ENCODE measurements at regions not wholly inside any gene's neighbourhood (a gene's known extent, or its start where the extent isn't known, plus 50 kb on each side); places are given as distances from the start of the nearest gene placed in this dataset.
"Not testable (repeated sequence)": the region's sequence is repeated elsewhere in the genome, so short reads cannot be mapped to it uniquely, and the experiment has no call there.

DNA sequence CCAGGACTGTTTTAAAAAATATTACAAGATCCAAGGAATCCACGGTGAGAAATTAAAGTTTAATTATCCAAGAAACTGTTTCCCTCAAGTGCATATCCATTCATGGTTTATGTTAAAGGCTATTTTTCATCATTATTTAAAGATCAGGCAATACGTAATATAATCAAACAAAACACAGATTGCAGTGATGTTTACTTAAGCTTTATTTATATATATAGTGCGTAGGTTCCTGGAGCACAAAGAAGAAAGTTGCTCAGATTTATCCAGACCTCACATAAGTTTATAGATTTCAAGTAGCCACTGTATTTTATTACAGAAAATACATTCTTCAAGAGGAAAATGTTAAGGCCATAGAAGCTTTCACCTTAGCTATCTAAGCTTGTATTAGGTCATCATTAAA lies 210.0 kb upstream of the KLF14 start:
- no peak for DNase-seq (ENCODE audit: low read depth)

DNA sequence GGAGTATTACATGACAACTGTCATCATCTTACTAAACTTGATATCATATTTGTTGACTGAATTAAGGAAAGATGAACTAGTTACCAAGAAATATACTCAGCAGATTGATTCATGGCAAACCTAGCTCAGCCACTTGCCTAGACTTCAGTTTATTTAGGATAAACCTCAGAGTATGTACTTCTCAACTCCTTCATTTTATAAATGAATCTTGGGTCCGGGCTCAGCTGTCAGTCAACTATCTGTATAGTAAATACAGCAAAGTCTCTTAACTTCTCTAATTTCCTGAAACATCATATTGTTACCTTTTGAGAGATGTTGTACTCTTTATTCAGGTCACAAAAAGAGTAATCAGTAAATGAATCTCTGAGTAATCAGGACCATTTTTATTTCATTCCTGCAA lies 211.0 kb upstream of the KLF14 start:
- DNase-seq (ENCODE audit: low read depth), result no peak

- no peak for DNase-seq (ENCODE audit: low read depth)
These were observed 211.4 kb upstream of the KLF14 start for GRCh38 chr7:130945411-130945811.

DNA sequence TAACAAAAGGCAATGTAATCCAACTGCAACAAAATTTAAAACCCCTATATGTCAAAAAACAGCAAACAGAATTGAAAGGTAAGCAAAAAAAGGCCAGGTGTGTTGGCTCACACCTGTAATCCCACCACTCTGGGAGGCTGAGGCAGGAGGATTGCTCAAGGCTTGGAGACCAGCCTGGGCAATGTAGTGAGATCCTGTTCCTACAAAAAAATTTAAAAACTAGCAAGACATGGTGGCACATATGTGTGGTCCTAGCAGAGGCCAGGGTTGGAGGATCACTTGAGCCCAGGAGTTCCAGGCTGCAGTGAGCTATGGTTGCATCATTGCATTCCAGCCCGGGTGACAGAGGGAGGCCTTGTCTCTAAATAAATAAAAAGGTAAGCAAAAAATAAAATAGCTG lies 212.1 kb upstream of the KLF14 start:
- DNase-seq (ENCODE audit: low read depth), result no peak

DNA sequence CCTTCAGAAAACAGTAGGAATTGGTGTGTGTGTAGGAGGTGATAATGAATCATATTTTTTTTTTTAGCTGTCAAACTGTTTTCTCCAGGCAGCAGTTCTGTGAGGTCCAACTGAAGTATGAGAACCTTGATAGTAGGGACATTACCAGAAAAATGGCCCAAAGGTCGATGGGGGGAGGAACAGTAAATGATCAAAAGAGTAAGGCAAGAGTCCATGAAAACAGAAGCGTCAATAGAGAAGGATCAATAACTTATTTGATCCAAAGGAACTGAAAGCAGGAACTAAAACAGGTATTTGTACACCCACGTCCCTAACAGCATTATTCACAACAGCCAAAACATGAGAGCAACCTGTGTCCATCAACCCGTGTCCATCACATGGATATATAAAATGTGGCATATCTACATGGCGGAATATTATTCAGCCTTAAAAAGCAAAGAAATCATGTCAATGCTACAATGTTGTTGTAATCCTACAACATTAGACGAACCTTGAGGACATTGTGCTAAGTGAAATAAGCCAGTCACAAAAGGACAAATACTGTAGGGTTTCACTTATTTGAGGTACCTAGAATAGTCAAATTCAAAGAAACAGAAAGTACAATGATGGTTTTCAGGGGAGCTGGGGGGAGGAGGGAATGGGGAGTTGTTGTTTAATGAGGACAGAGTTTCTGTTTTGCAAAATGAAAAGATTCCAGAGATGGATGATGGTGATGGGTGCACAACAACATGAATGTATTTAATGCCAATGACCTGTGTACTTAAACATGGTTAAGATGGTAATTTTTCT lies 214.0 kb upstream of the KLF14 start:
- no peak for DNase-seq (ENCODE audit: low read depth)

DNA sequence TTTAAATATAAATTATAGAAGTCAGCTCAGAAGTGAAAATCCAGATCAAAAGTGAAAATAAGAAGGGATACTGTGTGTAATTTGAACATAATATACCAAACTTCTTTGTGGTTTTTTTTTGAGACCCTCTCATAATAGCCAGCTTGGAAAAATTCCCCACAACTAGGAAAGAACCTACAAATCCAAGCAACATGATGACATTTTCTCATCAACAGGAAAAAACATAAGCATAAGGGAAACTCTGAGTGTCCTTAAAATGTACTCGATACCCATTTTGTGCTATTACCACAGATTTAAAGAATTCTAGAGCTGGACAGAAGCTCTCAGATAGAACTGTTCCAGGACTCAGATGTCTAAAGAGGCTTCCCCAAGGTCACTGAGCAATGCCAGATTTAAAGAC lies 214.8 kb upstream of the KLF14 start:
- DNase-seq (ENCODE audit: low read depth), result no peak

- no peak for DNase-seq (ENCODE audit: low read depth)
These were observed 215.5 kb upstream of the KLF14 start for GRCh38 chr7:130949550-130949949.

- no peak for DNase-seq (ENCODE audit: low read depth)
These were observed 216.0 kb upstream of the KLF14 start for GRCh38 chr7:130950054-130950453.

GRCh38 chr7:130950741-130951140 lies 216.7 kb upstream of the KLF14 start:
- DNase-seq (ENCODE audit: low read depth), result no peak

DNA sequence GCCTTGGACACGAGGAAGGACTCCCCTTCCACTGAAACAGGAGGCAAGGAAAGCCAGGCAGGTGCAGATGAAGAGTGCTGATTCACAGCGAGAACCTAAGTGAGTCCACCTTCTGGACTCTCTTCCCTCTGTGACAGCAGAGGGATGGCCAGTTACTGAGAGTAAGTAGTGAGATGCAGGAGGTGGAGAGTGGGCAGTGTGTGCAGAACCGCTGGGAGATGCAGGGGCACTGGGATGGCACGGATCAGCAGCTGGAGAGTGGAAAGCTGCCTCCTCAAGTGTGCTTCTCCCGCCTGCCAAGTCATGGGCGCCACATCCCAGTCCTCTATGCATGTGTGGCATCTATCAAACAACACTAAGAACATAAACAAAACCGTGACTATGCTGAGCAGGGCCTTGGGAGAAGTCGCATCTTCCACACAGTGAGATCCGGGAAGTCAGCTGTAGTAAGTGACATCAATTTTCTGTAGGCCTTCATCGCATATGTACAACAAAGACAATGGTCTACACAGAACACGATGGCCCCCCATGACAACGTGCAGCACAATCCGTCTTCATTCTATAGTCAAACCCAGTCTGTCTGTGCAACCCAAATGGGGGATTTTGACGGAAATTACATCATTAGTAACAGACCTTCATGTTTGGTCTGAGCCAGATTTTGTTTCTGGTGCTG lies 217.4 kb upstream of the KLF14 start:
- DNase-seq (ENCODE audit: low read depth), result no peak

GRCh38 chr7:130951976-130952876 lies 218.2 kb upstream of the KLF14 start:
- DNase-seq (ENCODE audit: low read depth), result no peak

GRCh38 chr7:130953196-130953595 lies 219.2 kb upstream of the KLF14 start:
- DNase-seq (ENCODE audit: low read depth), result no peak

DNA sequence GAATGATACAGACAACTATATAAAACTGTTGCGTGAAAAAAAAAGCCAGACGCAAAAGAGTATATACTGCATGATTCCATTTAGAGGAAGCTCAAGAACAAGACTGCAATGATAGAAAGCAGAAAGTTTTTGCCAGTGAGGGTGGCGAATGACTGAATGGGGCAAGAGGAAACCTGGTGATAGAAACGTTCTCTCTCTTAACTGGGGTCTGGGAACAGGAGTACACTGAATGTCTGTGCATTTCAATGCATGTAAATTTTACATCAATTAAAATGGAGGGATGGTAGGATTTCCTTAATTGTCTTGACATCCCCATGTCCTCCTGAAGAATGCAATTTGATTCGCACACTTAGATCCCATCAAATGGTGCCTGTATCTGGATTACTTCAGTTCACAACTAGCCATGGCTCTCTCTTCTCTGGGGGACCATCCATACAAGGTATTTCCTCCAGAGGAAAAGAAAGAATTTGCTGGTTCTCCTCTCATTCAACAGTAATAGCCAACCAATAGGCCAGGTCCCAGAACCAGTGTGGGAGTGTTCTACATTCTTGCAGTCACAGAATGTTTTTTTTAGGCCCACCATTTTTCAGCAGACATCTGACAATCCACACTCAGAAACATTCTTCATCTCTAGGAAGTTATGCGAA lies 221.0 kb upstream of the KLF14 start:
- no peak for DNase-seq (ENCODE audit: low read depth)

DNA sequence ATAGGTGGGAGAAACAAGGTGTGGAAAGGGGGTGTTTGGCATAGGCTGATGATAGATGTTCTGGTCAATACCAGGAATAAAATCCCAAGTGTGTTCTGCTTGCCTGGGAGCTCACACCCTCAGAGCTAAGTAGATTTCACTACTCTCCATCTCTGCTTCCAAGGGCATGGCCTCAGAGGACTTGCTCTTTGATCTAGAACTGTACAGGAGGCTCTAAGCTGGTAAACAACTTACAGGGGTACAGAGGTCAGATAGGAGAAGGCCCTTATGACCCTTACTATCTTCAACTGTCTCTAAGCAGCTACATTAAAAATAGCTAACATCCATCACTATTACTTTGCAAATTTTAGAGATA lies 221.5 kb upstream of the KLF14 start:
- DNase-seq (ENCODE audit: low read depth), result no peak

GRCh38 chr7:130956417-130957136 lies 222.6 kb upstream of the KLF14 start:
- peak; percentile 43 for DNase-seq (ENCODE audit: low read depth)

DNA sequence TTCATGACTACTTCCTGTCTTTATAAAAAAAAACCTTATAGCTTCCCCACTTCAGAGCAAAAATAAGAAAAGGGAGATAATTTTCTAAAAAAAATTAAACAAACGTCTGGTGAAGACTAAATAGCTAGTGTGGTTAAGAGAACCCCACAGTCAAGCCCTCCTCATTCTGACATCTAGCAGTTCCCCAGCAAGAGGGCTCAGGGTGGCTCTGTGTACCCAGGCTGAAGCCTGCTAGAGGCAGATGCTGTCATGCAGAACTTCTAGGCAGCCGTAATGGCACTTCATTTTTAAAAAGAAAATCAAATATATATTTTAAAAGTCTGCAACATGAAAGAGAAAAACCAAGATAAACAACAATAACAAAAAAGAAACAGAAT lies 223.1 kb upstream of the KLF14 start:
- DNase-seq (ENCODE audit: low read depth), result no peak

DNA sequence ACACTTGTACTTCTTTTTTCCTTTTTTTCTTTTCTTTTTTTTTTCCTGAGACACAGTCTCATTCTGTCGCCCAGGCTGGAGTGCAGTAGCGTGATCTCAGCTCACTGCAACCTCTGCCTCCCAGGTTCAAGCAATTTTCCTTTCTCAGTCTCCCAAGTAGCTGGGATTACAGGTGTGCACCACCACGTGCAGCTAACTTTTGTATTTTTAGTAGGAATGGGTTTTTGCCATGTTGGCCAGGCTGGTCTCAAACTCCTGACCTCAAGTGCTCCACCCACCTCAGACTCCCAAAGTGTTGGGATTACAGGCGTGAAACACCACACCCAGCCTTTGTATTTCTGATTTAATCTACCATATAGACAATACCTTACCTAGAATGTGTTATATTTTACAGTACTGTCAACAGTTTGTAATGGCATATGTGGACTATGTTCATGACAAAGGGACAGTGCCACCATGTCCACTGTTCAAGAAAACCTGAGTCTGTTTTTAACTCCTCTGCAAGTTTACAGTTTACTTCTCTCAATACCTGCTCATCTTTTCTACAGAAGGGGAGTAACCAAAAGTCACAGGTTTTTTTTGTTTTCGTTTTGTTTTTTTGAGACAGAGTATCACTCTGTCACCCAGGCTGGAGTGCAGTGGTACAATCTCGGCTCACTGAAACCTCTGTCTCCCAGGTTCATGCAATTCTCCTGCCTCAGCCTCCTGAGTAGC lies 223.9 kb upstream of the KLF14 start:
- DNase-seq (ENCODE audit: low read depth), result not testable (repeated sequence)

DNA sequence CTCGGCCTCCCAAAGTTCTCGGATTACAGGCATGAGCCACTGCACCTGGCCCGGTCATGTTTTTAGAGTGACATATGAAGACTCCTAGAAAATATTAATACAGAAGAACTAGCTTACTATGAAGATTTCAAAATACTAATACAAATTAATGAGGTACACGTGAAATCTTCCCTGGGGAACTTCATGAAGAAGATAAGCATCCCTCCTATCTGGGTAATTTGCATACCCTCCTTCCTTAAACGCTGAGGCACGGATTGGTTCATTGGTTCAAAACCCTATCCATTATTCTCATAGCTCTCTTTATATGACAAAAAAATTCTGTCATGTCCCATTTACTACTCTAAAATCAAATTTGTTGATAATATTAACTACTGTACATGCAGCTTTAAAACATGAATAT lies 224.8 kb upstream of the KLF14 start:
- no peak for DNase-seq (ENCODE audit: low read depth)

- DNase-seq (ENCODE audit: low read depth), result peak; percentile 91
These were observed 225.8 kb upstream of the KLF14 start for GRCh38 chr7:130959743-130960207.

- peak; percentile 99 for DNase-seq (ENCODE audit: low read depth)
These were observed 226.4 kb upstream of the KLF14 start for GRCh38 chr7:130960208-130960988.

Measured in M059J (cell line).